ENCODE measurements at regions not wholly inside any gene's neighbourhood (a gene's known extent, or its start where the extent isn't known, plus 50 kb on each side); places are given as distances from the start of the nearest gene placed in this dataset.

DNA sequence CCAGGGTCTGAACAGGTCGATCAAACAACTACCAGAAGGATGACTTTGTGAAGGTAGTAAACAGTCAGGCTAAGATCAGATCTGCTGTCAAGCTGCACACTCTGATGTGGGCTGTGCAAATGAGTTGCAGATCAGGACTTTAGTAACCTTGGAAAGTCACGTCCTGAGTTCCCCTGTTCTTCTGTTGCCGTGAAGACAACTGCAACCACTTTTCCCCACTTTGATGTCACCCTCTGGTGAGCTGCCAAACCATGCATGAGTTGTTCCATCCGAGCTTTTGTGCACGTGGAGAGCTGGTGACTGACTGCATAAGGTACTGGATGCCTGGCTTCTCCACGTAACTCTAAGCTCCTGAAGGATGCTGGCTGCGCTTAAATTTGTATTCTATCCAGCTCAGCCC, 111.0 kb downstream of the CD83 start:
- H3K27me3 ChIP-seq (ENCODE audit: control insufficient read depth, insufficient read depth, low read length): no peaks in the 10 kb centered on the region
- TF ChIP-seq, protein P1, sequence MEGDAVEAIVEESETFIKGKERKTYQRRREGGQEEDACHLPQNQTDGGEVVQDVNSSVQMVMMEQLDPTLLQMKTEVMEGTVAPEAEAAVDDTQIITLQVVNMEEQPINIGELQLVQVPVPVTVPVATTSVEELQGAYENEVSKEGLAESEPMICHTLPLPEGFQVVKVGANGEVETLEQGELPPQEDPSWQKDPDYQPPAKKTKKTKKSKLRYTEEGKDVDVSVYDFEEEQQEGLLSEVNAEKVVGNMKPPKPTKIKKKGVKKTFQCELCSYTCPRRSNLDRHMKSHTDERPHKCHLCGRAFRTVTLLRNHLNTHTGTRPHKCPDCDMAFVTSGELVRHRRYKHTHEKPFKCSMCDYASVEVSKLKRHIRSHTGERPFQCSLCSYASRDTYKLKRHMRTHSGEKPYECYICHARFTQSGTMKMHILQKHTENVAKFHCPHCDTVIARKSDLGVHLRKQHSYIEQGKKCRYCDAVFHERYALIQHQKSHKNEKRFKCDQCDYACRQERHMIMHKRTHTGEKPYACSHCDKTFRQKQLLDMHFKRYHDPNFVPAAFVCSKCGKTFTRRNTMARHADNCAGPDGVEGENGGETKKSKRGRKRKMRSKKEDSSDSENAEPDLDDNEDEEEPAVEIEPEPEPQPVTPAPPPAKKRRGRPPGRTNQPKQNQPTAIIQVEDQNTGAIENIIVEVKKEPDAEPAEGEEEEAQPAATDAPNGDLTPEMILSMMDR (IDR thresholded peaks at IDR 0.05; ENCODE audit: insufficient read depth, low read length, poor library complexity, severe bottlenecking): no peak
- DNase-seq (ENCODE audit: low read depth): peak; percentile 29
- no peak overlapping the region for H3K4me3 ChIP-seq (ENCODE audit: low read depth, low read length)
- H3K36me3 ChIP-seq (ENCODE audit: control insufficient read depth, insufficient read depth, low read length): no peaks in the 10 kb centered on the region

DNA sequence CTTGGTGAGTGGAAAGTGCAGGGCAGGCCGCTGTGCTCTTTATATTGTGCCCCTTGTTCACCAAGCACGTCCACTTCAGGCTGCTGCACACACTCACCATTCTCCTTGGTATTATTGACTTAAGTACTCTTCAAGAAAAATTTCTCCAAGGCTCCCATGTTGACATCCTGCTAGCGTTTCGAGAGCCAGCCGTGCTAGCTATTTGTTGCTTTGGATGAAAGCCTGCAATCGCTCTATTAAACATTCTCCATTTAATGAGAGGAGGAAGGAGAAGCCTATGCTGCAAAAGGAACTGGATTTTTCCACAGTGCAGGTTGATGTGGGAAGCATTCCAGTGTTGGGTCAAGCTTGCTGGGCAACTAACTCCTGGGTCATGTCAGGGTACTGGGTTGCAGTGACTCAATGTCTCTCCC, 113.5 kb downstream of the CD83 start:
- Histone ChIP-seq H3K27me3 (ENCODE audit: control insufficient read depth, insufficient read depth, low read length) (no peaks in the 10 kb centered on the region), H3K36me3 (ENCODE audit: control insufficient read depth, insufficient read depth, low read length) (no peaks in the 10 kb centered on the region), H3K4me3 (ENCODE audit: low read depth, low read length) (no peak overlapping the region)
- TF ChIP-seq, protein P1 (IDR thresholded peaks at IDR 0.05; ENCODE audit: insufficient read depth, low read length, poor library complexity, severe bottlenecking): no peak
- no peak for DNase-seq (ENCODE audit: low read depth)

DNA sequence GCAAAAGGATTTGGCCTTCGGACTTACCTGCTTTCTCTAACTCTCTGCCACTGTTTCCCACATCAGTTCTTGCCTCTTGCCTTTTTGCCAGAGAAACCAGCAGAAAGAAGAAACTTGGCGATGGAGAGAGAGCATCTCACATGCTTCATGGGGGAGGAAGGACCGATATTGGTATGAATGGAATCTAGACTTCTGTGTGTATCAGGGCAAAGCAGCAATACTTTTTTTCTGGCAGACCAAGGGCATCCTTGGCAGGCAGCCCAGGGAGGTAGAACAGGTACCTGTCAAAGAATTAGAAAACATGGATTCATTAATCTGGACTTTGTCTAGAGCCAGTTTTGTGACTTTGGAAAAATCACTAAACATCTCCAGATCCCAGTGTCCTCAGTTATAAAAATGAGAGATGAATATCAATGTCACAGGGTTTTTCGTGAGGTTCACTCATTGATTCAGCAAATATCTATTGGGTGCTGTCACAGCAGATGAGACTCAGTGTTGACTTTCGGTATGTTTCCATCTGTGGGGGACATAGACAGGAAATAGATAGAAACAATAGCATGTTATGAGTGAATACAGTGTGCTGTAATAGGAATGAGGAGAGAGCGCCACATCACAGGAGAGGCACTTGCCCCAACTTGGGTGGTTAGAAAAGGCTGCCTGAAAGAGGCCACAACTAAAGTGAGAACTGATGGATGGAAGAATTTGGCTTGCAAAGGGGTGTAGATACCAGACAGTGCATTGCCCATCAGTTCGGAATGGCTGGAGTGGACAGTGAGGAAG, 114.1 kb downstream of the CD83 start:
- H3K36me3 ChIP-seq (ENCODE audit: control insufficient read depth, insufficient read depth, low read length): no peaks in the 10 kb centered on the region
- DNase-seq (ENCODE audit: low read depth): no peak
- H3K4me3 ChIP-seq (ENCODE audit: low read depth, low read length): no peak overlapping the region
- H3K27me3 ChIP-seq (ENCODE audit: control insufficient read depth, insufficient read depth, low read length): no peaks in the 10 kb centered on the region
- TF ChIP-seq, protein P1 (IDR thresholded peaks at IDR 0.05; ENCODE audit: insufficient read depth, low read length, poor library complexity, severe bottlenecking): no peak

DNA sequence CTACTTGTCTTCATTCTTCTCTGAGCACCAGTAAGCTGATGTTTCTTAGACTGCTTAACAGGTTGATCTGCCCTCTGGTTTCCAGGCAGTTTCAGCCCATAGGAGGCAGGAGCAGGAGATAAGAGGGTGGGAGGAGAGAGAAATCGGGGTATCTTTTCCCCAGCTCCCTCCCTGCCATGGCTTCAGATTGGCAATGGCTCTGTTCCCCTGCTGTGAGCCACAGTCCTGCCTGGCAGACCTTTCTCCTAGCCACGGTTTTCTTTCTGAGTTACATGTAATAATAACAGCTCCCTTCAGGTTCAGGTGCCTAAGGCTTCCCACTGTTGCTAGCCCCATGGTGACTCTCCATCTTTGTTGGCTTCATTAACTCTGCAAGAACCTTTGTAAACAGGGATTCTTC, 115.3 kb downstream of the CD83 start:
- TF ChIP-seq, protein P1 (IDR thresholded peaks at IDR 0.05; ENCODE audit: insufficient read depth, low read length, poor library complexity, severe bottlenecking): no peak
- H3K36me3 ChIP-seq (ENCODE audit: control insufficient read depth, insufficient read depth, low read length): no peaks in the 10 kb centered on the region
- DNase-seq (ENCODE audit: low read depth): no peak
- no peaks in the 10 kb centered on the region for H3K27me3 ChIP-seq (ENCODE audit: control insufficient read depth, insufficient read depth, low read length)
- H3K4me3 ChIP-seq (ENCODE audit: low read depth, low read length): no peak overlapping the region

DNA sequence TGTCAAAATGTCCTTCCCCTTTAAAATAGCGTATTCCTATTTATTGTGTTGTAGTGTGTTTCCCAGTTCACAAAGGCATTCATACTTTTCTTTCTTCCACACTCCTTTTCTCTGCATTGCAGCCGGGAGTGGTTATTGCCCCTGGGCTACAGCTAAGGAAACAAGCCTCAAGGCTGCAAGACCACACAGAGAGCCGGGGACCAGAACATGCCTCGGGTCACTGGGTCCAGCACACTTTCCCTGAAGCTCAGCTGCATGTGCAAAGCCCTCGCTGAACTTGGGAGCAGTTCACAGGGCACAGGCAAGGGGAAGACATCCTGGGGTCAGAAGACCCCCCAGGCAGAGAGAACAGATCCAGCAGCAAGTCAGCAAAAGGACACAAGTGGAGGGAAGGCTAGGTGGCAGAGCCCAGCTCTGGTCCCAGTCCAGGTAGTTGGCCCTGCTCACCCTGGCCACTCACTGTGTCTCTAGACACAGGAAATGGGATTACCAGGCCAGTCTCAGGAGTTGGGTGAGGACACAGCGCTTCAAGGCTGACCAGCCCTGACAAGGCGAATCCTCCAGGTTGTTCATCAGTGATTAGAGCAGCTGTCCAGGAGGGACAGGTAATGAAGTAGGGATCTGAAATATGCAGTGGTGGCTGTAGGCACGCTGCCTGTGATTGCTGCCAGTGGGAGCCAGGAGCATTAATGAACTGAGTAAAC, 118.2 kb downstream of the CD83 start:
- H3K36me3 ChIP-seq (ENCODE audit: control insufficient read depth, insufficient read depth, low read length): no peaks in the 10 kb centered on the region
- no peaks in the 10 kb centered on the region for H3K27me3 ChIP-seq (ENCODE audit: control insufficient read depth, insufficient read depth, low read length)
- TF ChIP-seq, protein P1 (IDR thresholded peaks at IDR 0.05; ENCODE audit: insufficient read depth, low read length, poor library complexity, severe bottlenecking): no peak
- H3K4me3 ChIP-seq (ENCODE audit: low read depth, low read length): no peak overlapping the region
- no peak for DNase-seq (ENCODE audit: low read depth)
